GM18508 (cell line): ENCODE measurements at regions not wholly inside any gene's neighbourhood (a gene's known extent, or its start where the extent isn't known, plus 50 kb on each side); places are given as distances from the start of the nearest gene placed in this dataset.
"Not testable (repeated sequence)": the region's sequence is repeated elsewhere in the genome, so short reads cannot be mapped to it uniquely, and the experiment has no call there.

Experiments
- ATAC-seq: cut with Tn5 transposase; IDR thresholded peaks from one replicate; pipeline ENCODE4 v1.9.1; 2021; ENCODE audit warnings: moderate number of reproducible peaks; ENCODE audit not compliant: insufficient read depth, unreplicated experiment

GRCh38 chr4:138643827-138644226, 371.8 kb upstream of the NOCT start:
- no peak for ATAC-seq

GRCh38 chr4:138639018-138639741, 376.4 kb upstream of the NOCT start:
- ATAC-seq = no peak

- no peak for ATAC-seq
Observed at GRCh38 chr4:138636781-138637180, 378.8 kb upstream of the NOCT start.

GRCh38 chr4:138634915-138635314, 380.7 kb upstream of the NOCT start:
- ATAC-seq = no peak

DNA sequence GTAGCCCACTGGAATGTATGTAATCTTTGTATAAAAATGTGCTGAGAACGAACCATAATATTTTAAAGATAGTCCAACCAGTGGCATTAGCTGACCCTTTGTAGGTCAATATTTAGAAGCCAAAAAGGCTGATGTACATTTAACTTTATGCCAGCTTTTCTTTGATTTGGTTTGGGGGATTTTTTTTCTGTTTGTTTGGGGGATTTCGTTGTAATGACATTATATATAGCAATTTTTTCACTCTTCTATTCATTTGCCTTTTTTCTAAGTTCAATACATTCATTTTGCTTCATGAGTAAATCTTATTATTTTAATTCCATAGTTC, 382.0 kb upstream of the NOCT start:
- no peak for ATAC-seq

DNA sequence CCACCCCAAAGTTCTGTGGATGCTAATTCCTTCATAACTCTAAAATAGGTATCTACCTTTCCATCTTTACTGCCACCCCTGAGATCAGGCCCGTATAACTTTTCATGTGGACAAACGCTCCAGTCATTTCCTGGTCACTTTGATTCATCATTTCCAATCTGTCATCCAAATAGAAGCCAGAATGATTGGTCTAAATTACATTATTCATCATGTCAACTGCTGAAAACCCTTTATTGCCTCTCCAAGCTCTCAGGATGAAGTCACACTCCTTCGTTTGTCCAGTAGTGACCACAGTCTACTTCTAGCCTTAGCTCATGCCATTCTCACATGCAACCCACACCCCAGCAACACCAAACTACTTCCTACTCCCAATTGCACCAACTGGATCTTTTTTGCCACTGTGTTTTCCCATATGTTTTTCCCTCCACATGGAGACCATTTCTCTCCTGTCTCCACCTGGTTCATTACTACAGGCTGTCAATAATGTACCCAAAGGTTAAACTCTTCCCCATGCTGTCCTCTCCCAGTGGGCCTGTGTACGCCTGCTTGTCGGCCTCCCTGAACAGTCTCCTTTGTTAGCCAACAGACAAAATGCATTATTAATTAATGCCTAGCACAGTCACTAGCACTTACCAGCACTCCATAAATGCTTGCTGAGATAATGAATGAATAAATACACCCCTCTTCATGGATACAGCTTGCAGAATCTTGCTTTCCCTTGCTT, 382.6 kb upstream of the NOCT start:
- no peak for ATAC-seq

- ATAC-seq = no peak
Observed at GRCh38 chr4:138630666-138631065, 384.9 kb upstream of the NOCT start.

GRCh38 chr4:138629669-138630068, 385.9 kb upstream of the NOCT start:
- ATAC-seq = no peak

DNA sequence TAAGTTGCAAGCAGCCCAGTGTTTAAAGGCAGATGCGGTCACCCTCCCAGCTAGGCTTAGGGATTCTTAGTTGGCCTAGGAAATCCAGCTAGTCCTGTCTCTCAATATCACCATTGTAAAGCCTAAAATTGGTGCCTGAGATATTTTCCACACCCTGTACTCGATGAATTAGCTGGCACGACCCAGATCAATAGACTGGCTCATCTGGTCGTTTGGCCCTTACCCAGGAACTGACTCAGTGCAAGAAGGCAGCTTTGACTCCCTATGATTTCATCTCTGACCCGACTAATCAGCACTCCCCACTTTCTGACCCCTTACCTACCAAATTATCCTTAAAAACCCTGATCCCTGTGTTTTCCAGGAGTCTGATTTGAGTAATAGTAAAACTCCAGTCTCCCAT, 384.9 kb upstream of the SLC7A11 start:
- ATAC-seq = no peak

- ATAC-seq = not testable (repeated sequence)
Observed at GRCh38 chr4:138622362-138622761, 380.2 kb upstream of the SLC7A11 start.

DNA sequence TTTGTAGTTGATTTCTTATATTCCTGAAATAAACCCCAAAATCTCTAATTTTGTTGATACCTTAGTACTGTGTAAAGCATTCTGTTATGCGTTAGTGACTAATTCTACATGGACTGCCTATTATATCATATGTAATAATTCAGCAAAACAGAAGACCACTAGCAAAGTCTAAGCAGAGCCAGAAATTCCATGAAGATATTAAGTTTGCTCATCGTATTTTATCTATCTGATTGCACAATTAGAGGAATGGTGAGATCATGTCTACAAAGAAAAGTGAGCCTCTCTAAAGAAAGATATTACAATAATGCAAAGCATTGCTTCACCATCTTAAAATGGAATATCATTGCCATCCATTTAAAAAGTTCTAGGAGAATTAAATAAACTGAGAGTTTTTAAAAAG, 374.6 kb upstream of the SLC7A11 start:
- ATAC-seq = no peak

DNA sequence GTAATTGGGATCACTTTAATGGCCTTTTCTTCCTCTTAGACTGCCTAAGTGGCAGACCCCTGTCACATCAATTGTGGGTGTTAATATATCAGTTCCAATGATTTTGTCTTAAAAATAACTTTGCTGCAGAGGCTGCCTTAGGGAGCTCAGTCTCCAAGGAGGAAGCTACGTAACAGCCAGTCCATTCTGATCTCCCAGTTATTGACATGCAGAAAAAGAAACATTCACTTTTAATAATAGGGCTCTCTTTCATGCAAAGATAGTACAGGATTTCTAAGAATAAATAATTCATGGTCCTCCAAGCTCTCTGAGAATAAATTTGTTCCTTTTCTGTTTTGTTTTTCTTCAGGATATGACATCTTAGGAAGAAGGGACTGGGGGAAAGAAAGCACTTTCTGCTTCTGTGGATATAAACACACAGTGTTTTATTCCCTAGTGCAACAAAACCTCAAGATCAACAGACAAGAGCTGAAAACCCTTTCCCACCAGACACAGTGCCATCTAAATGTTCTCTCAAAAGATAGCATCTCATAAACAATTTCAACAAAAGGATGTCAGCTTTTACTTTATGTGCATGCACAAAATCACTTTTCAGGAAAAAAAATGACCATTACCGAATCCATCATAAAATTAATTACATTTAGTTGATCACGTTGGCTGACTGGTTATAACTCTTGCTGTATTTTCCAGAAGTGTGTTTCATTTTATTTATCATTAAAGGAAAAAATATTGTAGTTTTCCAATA, 372.4 kb upstream of the SLC7A11 start:
- no peak for ATAC-seq

DNA sequence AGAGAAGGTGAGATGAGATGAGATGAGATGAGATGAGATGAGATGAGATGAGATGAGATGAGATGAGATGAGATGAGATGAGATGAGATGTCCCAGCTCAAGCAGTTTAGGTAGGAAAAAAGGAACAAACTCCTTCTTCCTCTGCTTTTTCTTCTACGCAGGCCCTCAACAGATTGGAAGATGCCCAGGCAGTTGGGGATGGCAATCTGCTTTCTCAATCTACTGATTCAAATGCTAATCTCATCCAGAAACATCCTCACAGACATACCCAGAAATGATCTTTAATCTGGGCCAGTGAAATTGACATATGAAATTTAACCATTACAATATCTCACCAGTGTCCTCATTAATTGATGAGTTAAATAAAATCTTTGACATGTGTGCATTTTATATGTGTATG, 370.3 kb upstream of the SLC7A11 start:
- ATAC-seq = no peak

DNA sequence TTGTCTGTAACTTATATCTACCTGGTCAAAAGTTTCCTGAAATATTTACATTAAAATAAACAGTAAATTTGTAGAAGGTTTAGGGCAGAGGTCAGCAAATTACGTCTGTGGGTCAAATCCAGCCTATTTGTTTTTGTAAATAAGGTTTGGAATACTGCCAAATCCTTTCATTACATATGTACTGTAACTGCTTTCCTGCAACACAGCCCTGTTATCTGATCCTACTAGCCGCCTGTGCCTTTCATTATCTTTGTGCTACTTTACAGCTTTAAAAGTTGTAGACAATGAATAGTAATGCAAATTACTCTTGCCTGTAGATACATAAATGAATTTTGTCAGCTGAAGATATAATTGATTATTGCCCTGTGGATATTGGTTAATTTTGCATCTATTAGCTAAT, 369.6 kb upstream of the SLC7A11 start:
- no peak for ATAC-seq

- no peak for ATAC-seq
Observed at GRCh38 chr4:138611017-138611416, 368.9 kb upstream of the SLC7A11 start.

DNA sequence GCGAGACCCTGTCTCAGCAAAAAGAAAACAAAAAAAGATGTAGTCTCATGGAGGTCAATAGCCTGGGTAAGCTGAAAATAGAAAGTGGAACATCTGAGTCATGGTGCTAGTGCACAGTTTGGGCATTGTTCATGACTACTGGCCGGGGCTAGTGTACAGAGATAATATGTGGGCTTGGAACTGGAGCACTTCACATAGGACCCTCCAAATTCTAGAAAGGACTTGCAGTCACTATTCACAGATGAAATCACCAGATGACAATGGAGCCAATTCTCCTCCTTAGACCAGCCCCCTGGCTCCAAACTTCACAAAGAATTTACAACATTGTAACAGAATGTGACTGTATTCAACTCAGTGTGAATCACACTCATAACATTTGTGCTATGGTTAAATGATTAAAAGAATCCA, 367.8 kb upstream of the SLC7A11 start:
- ATAC-seq = no peak

DNA sequence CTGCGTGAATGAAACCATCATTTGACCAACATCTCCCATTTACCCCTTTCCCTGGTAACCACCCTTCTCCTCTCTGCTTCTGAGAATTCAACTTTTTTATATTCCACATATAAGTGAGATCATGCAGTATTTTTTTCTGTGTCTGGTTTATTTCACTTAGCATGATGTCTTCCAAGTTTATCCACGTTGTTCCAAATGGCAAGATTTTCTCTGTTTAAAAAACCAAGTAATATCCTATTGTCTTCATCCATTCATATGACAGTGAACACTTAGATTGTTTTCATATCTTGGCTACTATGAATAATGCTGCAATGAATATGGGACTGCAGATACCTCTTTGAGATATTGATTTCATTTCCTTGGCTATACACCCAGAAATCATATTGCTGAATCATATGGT, 362.4 kb upstream of the SLC7A11 start:
- ATAC-seq = no peak

GRCh38 chr4:138602664-138603063, 360.5 kb upstream of the SLC7A11 start:
- ATAC-seq = no peak

- ATAC-seq = no peak
Observed at GRCh38 chr4:138599965-138600364, 357.8 kb upstream of the SLC7A11 start.

DNA sequence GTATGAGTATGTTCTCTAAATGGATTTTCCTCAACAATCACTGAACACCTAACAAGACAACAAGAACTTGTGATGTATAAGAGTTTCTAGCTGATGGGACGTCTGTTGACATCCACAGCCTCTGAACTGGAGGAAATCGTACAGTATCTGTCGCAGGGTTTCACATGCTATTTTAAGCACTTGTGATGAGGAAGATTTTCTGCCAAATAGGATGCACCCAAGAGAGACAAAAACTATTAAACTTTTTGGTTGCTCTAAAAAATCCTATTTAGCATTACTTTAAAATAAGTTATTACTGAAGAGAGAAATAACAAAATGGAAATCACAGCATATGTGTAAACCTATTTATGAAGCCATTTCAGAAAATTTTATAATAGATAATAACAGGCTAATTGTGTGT, 356.1 kb upstream of the SLC7A11 start:
- ATAC-seq = no peak

DNA sequence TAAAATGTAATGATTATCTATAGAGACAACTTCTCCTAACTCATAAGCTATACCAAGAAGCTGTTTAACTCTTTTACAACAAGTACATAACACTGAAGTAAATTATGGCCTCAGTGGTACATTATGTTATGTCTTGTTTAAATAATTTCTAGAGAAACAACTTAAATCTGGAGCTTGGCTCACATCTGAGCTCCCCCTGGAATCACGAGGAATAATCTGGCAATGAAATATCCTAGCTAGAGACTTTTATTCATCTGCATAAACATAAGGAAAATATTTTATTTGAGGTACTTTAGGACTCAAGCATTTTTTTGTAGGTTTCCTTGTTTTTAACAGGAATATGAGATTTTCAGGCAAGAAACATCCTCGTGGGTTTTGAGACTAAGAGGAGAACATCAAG, 354.7 kb upstream of the SLC7A11 start:
- ATAC-seq = no peak
